ENCODE measurements at regions not wholly inside any gene's neighbourhood (a gene's known extent, or its start where the extent isn't known, plus 50 kb on each side); places are given as distances from the start of the nearest gene placed in this dataset.
"Not testable (repeated sequence)": the region's sequence is repeated elsewhere in the genome, so short reads cannot be mapped to it uniquely, and the experiment has no call there.

DNA sequence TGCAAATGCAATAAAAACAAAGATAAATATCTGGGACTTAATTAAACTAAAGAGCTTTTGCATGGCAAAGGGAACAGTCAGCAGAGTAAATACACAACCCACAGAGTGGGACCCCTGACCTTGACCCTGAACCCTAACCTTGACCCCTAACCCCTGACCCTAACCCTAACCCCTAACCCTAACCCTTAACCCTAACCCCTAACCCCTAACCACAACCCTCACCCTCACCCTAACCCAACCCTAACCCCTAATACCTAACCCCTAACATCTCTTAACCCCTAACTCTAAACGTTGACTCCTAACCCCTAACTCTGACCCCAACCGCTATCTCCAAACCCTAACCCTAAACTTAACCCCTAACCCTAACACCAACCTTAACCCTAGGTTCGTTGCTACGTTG is 64.9 kb upstream of the GPR39 start:
- TF ChIP-seq, protein P1, sequence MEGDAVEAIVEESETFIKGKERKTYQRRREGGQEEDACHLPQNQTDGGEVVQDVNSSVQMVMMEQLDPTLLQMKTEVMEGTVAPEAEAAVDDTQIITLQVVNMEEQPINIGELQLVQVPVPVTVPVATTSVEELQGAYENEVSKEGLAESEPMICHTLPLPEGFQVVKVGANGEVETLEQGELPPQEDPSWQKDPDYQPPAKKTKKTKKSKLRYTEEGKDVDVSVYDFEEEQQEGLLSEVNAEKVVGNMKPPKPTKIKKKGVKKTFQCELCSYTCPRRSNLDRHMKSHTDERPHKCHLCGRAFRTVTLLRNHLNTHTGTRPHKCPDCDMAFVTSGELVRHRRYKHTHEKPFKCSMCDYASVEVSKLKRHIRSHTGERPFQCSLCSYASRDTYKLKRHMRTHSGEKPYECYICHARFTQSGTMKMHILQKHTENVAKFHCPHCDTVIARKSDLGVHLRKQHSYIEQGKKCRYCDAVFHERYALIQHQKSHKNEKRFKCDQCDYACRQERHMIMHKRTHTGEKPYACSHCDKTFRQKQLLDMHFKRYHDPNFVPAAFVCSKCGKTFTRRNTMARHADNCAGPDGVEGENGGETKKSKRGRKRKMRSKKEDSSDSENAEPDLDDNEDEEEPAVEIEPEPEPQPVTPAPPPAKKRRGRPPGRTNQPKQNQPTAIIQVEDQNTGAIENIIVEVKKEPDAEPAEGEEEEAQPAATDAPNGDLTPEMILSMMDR (IDR thresholded peaks at IDR 0.05): not testable (repeated sequence)
- not testable (repeated sequence) for TF ChIP-seq POLR2A (IDR thresholded peaks at IDR 0.05)

Data from right lobe of liver (tissue), 4 donors.